ENCODE measurements at regions not wholly inside any gene's neighbourhood (a gene's known extent, or its start where the extent isn't known, plus 50 kb on each side); places are given as distances from the start of the nearest gene placed in this dataset.

GRCh38 chr1:58430421-58431275, 115.9 kb downstream of the OMA1 start:
- in situ Hi-C loops (cut with HindIII; ENCODE audit: low pct_unique_long_range_greater_than_20kb, low sequenced_read_pairs) = no loop called here
- TF ChIP-seq JUND (IDR thresholded peaks at IDR 0.05; ENCODE audit: low read depth) = no peak
- DNase-seq (ENCODE audit: low read depth in 1 of 2, low spot score in 1 of 2) = peak in 1 of 2 experiments; percentile 20

GRCh38 chr1:58426918-58427317, 119.6 kb downstream of the OMA1 start:
- in situ Hi-C loops (cut with HindIII; ENCODE audit: low pct_unique_long_range_greater_than_20kb, low sequenced_read_pairs) = no loop called here
- no peak for TF ChIP-seq JUND (IDR thresholded peaks at IDR 0.05; ENCODE audit: low read depth)
- no peak for DNase-seq (ENCODE audit: low read depth in 1 of 2, low spot score in 1 of 2)

- no peak for DNase-seq (ENCODE audit: low read depth in 1 of 2, low spot score in 1 of 2)
- in situ Hi-C loops (cut with HindIII; ENCODE audit: low pct_unique_long_range_greater_than_20kb, low sequenced_read_pairs) = no loop called here
- TF ChIP-seq JUND (IDR thresholded peaks at IDR 0.05; ENCODE audit: low read depth) = no peak
These were observed 124.1 kb downstream of the OMA1 start for GRCh38 chr1:58422436-58422835.

GRCh38 chr1:58418283-58419228, 128.0 kb downstream of the OMA1 start:
- TF ChIP-seq JUND (IDR thresholded peaks at IDR 0.05; ENCODE audit: low read depth) = no peak
- DNase-seq (ENCODE audit: low read depth in 1 of 2, low spot score in 1 of 2) = no peak
- in situ Hi-C loops (cut with HindIII; ENCODE audit: low pct_unique_long_range_greater_than_20kb, low sequenced_read_pairs) = no loop called here

GRCh38 chr1:58412071-58412580, 134.4 kb downstream of the OMA1 start:
- in situ Hi-C loops (cut with HindIII; ENCODE audit: low pct_unique_long_range_greater_than_20kb, low sequenced_read_pairs) = no loop called here
- TF ChIP-seq JUND (IDR thresholded peaks at IDR 0.05; ENCODE audit: low read depth) = no peak
- no peak for DNase-seq (ENCODE audit: low read depth in 1 of 2, low spot score in 1 of 2)

GRCh38 chr1:58409890-58410289, 136.6 kb downstream of the OMA1 start:
- TF ChIP-seq JUND (IDR thresholded peaks at IDR 0.05; ENCODE audit: low read depth) = no peak
- in situ Hi-C loops (cut with HindIII; ENCODE audit: low pct_unique_long_range_greater_than_20kb, low sequenced_read_pairs) = no loop called here
- no peak for DNase-seq (ENCODE audit: low read depth in 1 of 2, low spot score in 1 of 2)

- DNase-seq (ENCODE audit: low read depth in 1 of 2, low spot score in 1 of 2) = no peak
- in situ Hi-C loops (cut with HindIII; ENCODE audit: low pct_unique_long_range_greater_than_20kb, low sequenced_read_pairs) = no loop called here
- no peak for TF ChIP-seq JUND (IDR thresholded peaks at IDR 0.05; ENCODE audit: low read depth)
These were observed 137.2 kb downstream of the OMA1 start for GRCh38 chr1:58409336-58409735.

GRCh38 chr1:58406301-58407071, 140.0 kb downstream of the OMA1 start:
- no peak for DNase-seq (ENCODE audit: low read depth in 1 of 2, low spot score in 1 of 2)
- in situ Hi-C loops (cut with HindIII; ENCODE audit: low pct_unique_long_range_greater_than_20kb, low sequenced_read_pairs) = no loop called here
- TF ChIP-seq JUND (IDR thresholded peaks at IDR 0.05; ENCODE audit: low read depth) = no peak

- in situ Hi-C loops (cut with HindIII; ENCODE audit: low pct_unique_long_range_greater_than_20kb, low sequenced_read_pairs) = no loop called here
- TF ChIP-seq JUND (IDR thresholded peaks at IDR 0.05; ENCODE audit: low read depth) = no peak
- DNase-seq (ENCODE audit: low read depth in 1 of 2, low spot score in 1 of 2) = no peak
These were observed 140.9 kb downstream of the OMA1 start for GRCh38 chr1:58405660-58406059.

- no peak for TF ChIP-seq JUND (IDR thresholded peaks at IDR 0.05; ENCODE audit: low read depth)
- DNase-seq (ENCODE audit: low read depth in 1 of 2, low spot score in 1 of 2) = no peak
These were observed 142.6 kb downstream of the OMA1 start for GRCh38 chr1:58403894-58404293.

GRCh38 chr1:58402444-58402843, 144.1 kb downstream of the OMA1 start:
- in situ Hi-C loops (cut with HindIII; ENCODE audit: low pct_unique_long_range_greater_than_20kb, low sequenced_read_pairs) = no loop called here
- TF ChIP-seq JUND (IDR thresholded peaks at IDR 0.05; ENCODE audit: low read depth) = no peak
- no peak for DNase-seq (ENCODE audit: low read depth in 1 of 2, low spot score in 1 of 2)

More at GRCh38 chr1:58403894-58404293, 142.6 kb downstream of the OMA1 start:
- in situ Hi-C loops (cut with HindIII; ENCODE audit: low pct_unique_long_range_greater_than_20kb, low sequenced_read_pairs) = no loop called here

- TF ChIP-seq JUND (IDR thresholded peaks at IDR 0.05; ENCODE audit: low read depth) = no peak
- in situ Hi-C loops (cut with HindIII; ENCODE audit: low pct_unique_long_range_greater_than_20kb, low sequenced_read_pairs) = no loop called here
- DNase-seq (ENCODE audit: low read depth in 1 of 2, low spot score in 1 of 2) = no peak
These were observed 144.5 kb downstream of the OMA1 start for GRCh38 chr1:58401991-58402390.
